K562 (cell line): ENCODE measurements at regions not wholly inside any gene's neighbourhood (a gene's known extent, or its start where the extent isn't known, plus 50 kb on each side); places are given as distances from the start of the nearest gene placed in this dataset.

Experiments used
- NR2F6 ChIP-seq: fragments of 450-650 bp; formaldehyde crosslinking; IDR thresholded peaks from 2 replicates; pipeline ENCODE4 v1.4.0; 2020; ENCODE audit warnings: mild to moderate bottlenecking
- POLR2A ChIP-seq: fragments of 450-650 bp; conservative IDR thresholded peaks from 2 replicates; pipeline ENCODE4 v1.6.1; 2016
- TAF1 ChIP-seq: IDR thresholded peaks from 2 replicates; pipeline ENCODE4 v1.6.1; 2011; ENCODE audit warnings: mild to moderate bottlenecking, low read length, moderate library complexity; ENCODE audit not compliant: insufficient read depth, control insufficient read depth, severe bottlenecking; ENCODE audit errors: extremely low read depth

DNA sequence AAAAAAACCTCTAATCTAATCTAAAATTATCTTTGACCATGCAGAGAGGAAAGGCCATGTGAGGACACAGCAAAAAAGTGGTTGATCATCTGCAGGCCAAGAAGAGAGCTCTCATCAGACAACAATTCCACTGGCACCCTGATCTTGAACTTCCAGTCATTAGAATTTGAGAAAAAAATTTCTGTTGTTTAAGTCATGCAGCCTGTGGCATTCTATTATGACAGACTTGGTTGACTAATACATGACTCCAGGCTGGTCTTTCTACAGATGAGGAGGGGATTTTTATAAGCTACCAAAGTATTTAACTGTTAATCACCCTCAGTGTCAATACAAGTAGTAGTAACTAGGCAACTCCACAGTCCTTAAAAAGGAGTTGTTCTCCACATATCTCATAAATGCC, 358.5 kb upstream of the RGMB start:
- no peak for TF ChIP-seq NR2F6 (CRISPR knock-in tag)
- no peak for TF ChIP-seq POLR2A
- TF ChIP-seq TAF1: no peak
